NCI-H2081 treated with DMSO at 0.1 percent for 48 hours (cell line): ENCODE measurements at regions not wholly inside any gene's neighbourhood (a gene's known extent, or its start where the extent isn't known, plus 50 kb on each side); places are given as distances from the start of the nearest gene placed in this dataset.
A peak's percentile ranks its signal among the peaks of the same experiment; 100 is the strongest.

Experiments used
- DNase-seq: peaks from one replicate; lab custom pipeline; 2025; lab: John Stamatoyannopoulos, UW

DNA sequence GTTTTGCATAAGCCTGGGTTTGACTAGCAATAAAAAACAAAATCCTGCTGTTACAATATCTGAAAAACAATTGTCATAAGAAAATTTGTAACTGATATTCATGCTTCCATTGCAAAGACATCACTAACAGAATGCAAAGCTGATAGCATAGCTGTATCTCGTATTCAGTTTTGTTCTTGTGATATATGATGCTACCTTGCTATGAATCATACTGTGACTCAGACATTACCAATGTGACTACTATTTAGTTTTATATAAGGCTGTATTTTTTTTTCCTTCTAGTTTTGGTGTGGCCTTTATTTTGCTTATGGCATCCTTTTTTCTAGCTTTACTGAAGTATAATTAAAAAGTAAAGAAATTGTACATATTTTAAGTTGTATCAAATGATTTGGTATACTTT lies 1381.8 kb downstream of the MRPL39 start:
- DNase-seq = no peak

GRCh38 chr21:24224422-24224821 lies 1382.9 kb downstream of the MRPL39 start:
- DNase-seq = no peak

- no peak for DNase-seq
Measured at GRCh38 chr21:24223624-24224023, 1383.7 kb downstream of the MRPL39 start.

GRCh38 chr21:24222676-24223075 lies 1384.6 kb downstream of the MRPL39 start:
- DNase-seq = no peak

DNA sequence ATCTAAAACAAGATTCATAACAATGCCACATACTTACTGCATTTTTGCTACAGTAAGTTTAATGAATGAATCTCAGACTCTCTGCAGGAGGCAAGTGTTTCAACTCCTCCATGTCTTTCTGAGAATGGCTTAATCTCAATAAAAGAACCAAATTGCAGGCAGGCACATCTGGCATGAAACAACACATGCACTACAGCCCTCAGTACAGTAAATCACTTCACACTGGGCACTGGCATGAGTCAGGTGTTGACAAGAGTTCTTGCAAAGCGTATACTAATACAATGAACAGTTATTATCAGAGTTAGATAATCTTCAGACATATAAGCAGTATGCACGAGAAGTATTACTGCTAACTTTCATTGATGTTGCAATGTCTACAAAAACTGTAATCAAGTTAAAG lies 1386.8 kb downstream of the MRPL39 start:
- no peak for DNase-seq

- no peak for DNase-seq
Measured at GRCh38 chr21:24217151-24217550, 1390.1 kb downstream of the MRPL39 start.

- DNase-seq = no peak
Measured at GRCh38 chr21:24210130-24210529, 1397.2 kb downstream of the MRPL39 start.

- no peak for DNase-seq
Measured at GRCh38 chr21:24208562-24209260, 1398.6 kb downstream of the MRPL39 start.

DNA sequence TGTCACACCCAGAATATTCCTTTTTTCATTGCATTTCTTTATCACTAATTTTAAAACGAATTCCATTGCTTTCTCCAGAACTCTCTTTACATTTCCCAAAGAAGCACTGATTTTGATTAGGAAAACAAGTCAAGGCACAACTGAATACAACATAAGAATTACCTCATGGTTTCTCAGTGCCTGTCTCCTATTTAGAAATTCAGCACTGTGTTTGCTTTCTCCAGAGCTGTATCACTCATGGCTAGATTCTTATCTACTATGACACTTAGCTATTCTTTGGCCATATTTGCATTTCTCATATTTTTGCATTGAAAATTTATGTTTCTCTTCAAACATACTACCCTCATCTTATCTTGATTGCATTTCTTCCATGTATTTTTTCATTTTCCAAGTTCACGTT lies 1402.0 kb downstream of the MRPL39 start:
- DNase-seq = no peak

GRCh38 chr21:24204641-24205040 lies 1402.6 kb downstream of the MRPL39 start:
- no peak for DNase-seq

DNA sequence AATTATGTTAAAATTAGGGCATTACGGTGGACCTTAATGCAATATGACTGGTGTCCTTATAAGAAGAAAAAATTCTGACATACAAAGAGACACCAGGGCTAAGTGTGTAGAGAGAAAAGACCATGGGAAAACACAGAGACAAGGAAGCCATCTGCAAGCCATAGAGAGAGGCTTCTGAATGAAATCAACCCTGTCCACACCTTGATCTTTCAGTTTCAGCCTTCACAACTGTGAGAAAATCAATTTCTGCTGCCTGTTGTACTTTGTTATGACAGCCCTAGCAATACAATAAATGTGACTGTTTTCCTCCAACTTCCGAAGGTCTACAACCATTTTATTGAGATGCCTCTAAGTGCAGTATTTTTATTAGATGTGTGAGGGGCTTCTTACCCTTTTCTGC lies 1407.2 kb downstream of the MRPL39 start:
- no peak for DNase-seq

GRCh38 chr21:24197923-24198322 lies 1409.4 kb downstream of the MRPL39 start:
- DNase-seq = no peak

GRCh38 chr21:24197132-24197643 lies 1410.1 kb downstream of the MRPL39 start:
- no peak for DNase-seq

- DNase-seq = no peak
Measured at GRCh38 chr21:24188506-24188905, 1418.8 kb downstream of the MRPL39 start.

GRCh38 chr21:24183077-24183476 lies 1424.2 kb downstream of the MRPL39 start:
- no peak for DNase-seq

DNA sequence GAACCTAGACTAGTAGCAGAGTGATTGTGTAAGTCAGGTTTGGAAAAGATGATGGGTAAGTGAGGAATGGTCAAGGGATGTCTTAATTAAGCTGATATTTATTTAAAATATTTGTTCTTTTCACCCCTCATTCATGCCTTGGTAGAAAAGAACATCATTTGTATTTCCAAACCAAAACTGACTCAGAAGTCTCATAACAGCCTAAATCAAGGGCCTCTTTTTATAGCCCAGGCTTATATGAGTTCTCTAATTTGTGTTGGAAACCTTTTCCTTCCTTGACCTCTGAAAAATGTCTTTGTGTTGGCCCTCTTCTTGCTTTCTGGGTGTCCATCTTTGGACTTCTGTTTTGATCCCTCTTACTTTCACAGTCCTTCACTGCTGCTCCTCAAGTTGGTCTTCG lies 1428.2 kb downstream of the MRPL39 start:
- no peak for DNase-seq

DNA sequence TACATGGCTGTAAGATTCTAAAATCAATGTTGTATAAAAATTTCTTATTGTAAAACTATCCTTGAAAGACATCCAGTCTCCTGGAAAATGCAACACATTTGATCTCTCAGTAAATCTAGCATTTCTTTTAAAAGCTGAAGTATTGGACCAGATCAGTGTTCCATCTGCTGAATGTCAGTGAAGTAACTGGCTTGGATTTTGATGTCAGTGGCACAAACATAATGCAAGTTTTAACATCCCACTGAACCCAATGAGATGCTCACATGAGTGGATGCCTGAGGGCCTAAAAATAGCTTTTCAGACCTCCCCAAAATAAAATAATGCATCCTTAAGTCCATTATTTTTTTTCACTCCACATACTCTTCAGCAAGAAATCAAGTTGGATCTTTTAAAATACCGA lies 1432.2 kb downstream of the MRPL39 start:
- DNase-seq = no peak

DNA sequence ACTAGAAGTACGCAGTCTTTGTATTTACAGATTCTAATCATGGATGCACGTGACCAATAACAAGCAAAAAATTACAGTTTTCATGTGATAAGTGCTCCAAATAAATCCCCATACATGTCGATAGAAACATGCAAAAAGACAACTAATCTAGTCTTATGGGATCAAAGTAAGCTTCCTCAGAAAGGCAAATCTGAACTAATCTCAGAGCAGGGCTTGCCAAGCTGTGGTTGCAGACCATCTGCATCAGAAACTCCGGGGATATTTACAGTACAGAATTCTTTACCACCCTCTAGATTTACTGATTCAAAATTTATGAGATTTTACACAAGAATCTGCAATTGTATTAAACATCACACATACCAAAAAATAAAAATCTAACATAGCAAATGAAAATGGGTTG lies 1435.5 kb downstream of the MRPL39 start:
- DNase-seq = no peak

DNA sequence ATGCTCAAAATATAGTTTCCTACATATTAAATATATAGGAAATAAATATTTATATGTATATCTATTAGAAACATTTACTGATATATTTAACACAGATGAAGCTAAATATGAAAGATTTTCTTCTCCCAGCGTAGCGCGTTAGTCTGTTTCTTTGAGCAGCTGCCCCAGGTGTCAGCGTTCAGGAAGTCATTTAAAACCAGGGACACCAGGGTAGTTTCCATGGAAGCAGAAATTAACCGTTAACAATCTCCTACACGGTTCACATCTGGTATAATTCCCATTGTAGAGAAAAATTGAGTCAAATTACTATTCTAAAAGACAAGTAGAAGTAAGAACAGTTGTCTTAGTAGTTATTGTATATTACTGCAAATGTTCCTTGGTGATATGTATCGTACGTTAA lies 1443.7 kb downstream of the MRPL39 start:
- peak; percentile 56 for DNase-seq

DNA sequence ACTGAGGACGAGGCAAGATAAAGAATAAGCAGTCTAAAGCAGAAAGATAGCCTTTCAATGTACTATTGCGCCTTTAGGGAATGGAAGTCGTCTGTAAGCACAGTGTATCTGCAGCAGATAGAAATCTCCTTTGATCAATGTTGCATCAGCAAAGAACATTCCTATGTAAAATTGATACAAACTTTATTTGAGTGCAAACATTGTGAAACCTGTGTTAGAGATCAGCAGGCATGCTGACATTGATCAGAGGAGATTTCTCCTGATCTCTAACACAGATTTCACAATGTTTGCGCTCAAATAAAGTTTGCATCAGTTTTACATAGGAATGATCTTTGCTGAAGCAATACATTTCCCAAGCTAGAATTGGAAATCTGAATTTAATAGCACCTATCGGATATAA lies 1446.8 kb downstream of the MRPL39 start:
- no peak for DNase-seq

GRCh38 chr21:24153137-24153536 lies 1454.1 kb downstream of the MRPL39 start:
- DNase-seq = no peak

DNA sequence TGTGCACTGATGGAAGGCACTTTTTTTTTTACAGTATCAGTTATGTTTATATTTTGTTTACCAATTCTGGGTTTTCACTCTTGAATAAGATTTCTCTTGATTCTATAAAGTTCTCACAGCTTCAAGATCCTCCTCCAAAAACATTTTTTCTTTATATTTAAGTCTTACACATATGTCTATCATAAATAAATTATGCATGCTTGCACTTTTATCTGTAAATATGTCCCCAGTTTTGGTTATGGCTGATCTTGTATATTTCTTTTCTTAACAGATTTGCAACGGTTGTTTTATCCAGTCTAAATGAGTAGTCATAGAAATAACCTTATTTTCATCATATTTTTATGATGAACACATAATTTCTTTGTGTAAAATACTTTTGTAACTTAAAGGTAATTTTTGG lies 1456.5 kb downstream of the MRPL39 start:
- no peak for DNase-seq

DNA sequence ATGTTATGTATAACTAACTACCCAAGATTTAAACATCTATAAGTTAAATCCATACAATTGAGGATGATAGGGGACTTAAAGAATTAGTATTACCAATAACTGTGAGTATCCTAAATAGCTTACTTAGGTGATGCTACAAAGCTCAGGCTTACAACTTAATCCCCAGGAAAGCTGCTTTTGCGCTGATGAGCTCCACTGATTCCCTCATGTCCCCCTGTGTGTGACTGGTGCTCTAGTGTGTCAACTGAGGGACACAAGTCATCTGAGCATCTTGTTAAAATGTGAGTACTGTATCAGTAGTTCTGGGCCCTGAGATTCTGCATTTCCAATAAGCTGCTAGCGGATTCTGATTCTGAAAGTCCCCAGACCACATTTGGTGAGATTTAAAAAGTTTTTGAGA lies 1458.8 kb downstream of the MRPL39 start:
- no peak for DNase-seq

- no peak for DNase-seq
Measured at GRCh38 chr21:24147674-24148073, 1459.6 kb downstream of the MRPL39 start.
